ENCODE measurements at regions not wholly inside any gene's neighbourhood (a gene's known extent, or its start where the extent isn't known, plus 50 kb on each side); places are given as distances from the start of the nearest gene placed in this dataset.
"Not testable (repeated sequence)": the region's sequence is repeated elsewhere in the genome, so short reads cannot be mapped to it uniquely, and the experiment has no call there.

DNA sequence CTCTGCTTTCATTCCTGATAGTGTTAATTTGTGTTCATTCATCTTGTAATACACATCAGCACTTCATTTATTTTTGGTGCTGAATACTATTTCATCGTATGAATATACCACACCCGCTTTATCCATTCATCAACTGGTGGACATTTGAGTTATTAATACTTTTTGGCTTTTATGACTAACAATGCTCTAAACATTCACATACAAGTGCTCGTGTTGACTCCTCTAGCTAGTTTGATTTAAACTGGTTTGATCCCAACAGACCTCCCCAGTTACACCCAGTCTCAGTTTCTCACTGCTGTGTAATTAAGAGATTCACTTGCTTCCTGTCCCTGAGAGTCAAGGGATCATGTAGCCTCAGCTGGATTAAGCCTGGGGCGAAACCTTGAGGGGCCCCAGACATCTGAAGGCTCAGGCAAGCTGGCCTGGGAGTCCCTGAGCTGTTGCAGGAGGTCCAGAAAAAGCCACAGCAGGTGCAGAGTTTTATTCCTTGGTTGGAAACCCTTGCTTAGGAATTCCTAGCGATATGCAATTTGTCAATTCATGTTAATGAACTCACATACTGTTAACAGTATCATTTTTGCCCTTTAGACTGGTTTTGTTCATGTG lies 52.8 kb upstream of the CLDN24 start:
- intact Hi-C loops (cut with DNase I, micrococcal nuclease), result no loop called here
- CTCF ChIA-PET, result no interaction called here
- peaks cover 6% of the 10 kb centered on the region for H3K9me3 Mint-ChIP-seq (ENCODE audit: low read depth)
- no peaks in the 10 kb centered on the region for H3K4me1 Mint-ChIP-seq
- H3K36me3 Mint-ChIP-seq (ENCODE audit: low read depth), result no peaks in the 10 kb centered on the region
- ATAC-seq (no peak), DNase-seq (no peak)
- peaks cover 4% of the 10 kb centered on the region for H3K27me3 Mint-ChIP-seq
- H3K27ac Mint-ChIP-seq, result no peak overlapping the region
- H3K4me3 Mint-ChIP-seq, result no peak overlapping the region
- POLR2A ChIA-PET, result no interaction called here

DNA sequence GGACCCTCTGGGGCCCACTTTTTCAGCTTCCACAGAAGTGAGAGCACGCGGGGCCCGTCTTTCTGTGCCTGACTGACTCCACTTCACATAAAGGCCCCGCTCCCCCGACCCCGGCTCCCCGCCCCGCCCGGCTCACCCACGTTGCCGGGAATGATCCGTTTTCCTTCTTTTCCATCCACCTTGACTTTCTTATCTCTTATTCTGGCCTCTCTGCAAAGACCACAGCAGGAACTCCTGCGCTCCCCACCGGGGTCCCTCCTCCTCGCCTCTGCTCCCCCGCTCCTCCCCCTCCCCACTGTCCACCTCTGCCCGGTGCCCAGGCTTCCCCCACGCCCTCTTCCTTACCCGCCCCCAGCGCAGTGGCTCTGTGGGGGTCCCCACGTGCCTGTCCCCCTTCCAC lies 54.2 kb upstream of the CLDN24 start:
- ATAC-seq (no peak), DNase-seq (no peak)
- intact Hi-C loops (cut with DNase I, micrococcal nuclease), result no loop called here
- Mint-ChIP-seq H3K9me3 (ENCODE audit: low read depth) (peaks cover 6% of the 10 kb centered on the region), H3K4me3 (no peak overlapping the region), H3K27ac (no peak overlapping the region), H3K27me3 (peaks cover 4% of the 10 kb centered on the region), H3K4me1 (no peaks in the 10 kb centered on the region), H3K36me3 (ENCODE audit: low read depth) (no peaks in the 10 kb centered on the region)
- CTCF ChIA-PET, result no interaction called here
- POLR2A ChIA-PET, result no interaction called here

- DNase-seq (no peak), ATAC-seq (no peak)
- ChIA-PET POLR2A (no interaction called here), CTCF (no interaction called here)
- H3K27me3 Mint-ChIP-seq, result peaks cover 4% of the 10 kb centered on the region
- intact Hi-C loops (cut with DNase I, micrococcal nuclease), result no loop called here
- no peak overlapping the region for H3K4me3 Mint-ChIP-seq
- H3K36me3 Mint-ChIP-seq (ENCODE audit: low read depth), result no peaks in the 10 kb centered on the region
- peaks cover 6% of the 10 kb centered on the region for H3K9me3 Mint-ChIP-seq (ENCODE audit: low read depth)
- H3K27ac Mint-ChIP-seq, result no peak overlapping the region
- no peaks in the 10 kb centered on the region for H3K4me1 Mint-ChIP-seq
Measured at GRCh38 chr4:183377491-183377890, 55.3 kb upstream of the CLDN24 start.

DNA sequence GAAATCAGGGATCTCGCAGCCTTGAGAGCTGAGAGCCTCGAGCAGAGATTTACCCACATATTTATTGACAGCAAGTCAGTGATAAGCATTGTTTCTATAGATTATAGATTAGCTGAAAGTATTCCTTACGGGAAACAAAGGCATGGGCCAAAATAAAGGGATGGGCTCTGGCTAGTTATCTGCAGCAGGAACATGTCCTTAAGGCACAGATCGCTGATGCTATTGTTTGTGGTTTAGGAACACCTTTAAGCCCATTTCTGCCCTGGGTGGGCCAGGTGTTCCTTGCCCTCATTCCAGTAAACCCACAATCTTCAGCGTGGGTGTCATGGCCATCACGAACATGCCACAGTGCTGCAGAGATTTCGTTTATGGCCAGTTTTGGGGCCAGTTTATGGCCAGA lies 56.1 kb upstream of the CLDN24 start:
- H3K27me3 Mint-ChIP-seq; CTCF ChIA-PET; DNase-seq; H3K36me3 Mint-ChIP-seq (ENCODE audit: low read depth); H3K27ac Mint-ChIP-seq; POLR2A ChIA-PET; H3K9me3 Mint-ChIP-seq (ENCODE audit: low read depth); ATAC-seq; intact Hi-C loops (cut with DNase I, micrococcal nuclease); H3K4me1 Mint-ChIP-seq; H3K4me3 Mint-ChIP-seq: not testable (repeated sequence)

DNA sequence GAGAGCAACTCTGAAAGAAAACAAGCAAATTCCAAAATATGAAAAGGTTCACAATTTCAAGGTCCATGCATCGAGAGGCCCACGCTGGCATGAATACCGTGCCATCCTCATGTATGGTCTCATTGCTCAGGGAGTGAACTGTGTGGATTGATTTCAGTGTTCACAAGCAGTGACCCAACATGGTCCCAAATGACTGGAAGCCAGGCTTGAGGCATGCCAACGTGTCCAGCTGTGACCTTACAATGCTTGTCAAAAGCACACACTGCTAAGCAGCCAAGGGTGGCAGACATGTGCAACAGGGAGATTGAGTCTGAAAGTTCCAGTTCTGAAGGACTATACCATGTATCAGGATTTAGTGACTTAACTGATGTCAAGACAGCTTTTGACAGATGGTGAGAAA lies 58.7 kb upstream of the CLDN24 start:
- POLR2A ChIA-PET, result no interaction called here
- DNase-seq (no peak), ATAC-seq (no peak)
- no peak overlapping the region for H3K4me3 Mint-ChIP-seq
- H3K9me3 Mint-ChIP-seq (ENCODE audit: low read depth), result peaks cover 2% of the 10 kb centered on the region
- H3K36me3 Mint-ChIP-seq (ENCODE audit: low read depth), result no peaks in the 10 kb centered on the region
- no peaks in the 10 kb centered on the region for H3K4me1 Mint-ChIP-seq
- H3K27me3 Mint-ChIP-seq, result peaks cover 6% of the 10 kb centered on the region
- H3K27ac Mint-ChIP-seq, result no peak overlapping the region
- intact Hi-C loops (cut with DNase I, micrococcal nuclease), result no loop called here
- CTCF ChIA-PET, result no interaction called here

- ChIA-PET POLR2A (no interaction called here), CTCF (no interaction called here)
- Mint-ChIP-seq H3K4me3 (no peak overlapping the region), H3K27ac (no peak overlapping the region), H3K27me3 (peaks cover 4% of the 10 kb centered on the region), H3K4me1 (no peaks in the 10 kb centered on the region), H3K9me3 (ENCODE audit: low read depth) (no peaks in the 10 kb centered on the region), H3K36me3 (ENCODE audit: low read depth) (no peaks in the 10 kb centered on the region)
- DNase-seq (no peak), ATAC-seq (no peak)
- intact Hi-C loops (cut with DNase I, micrococcal nuclease), result no loop called here
Measured at GRCh38 chr4:183383606-183384005, 60.8 kb upstream of the CDKN2AIP start.

GRCh38 chr4:183384516-183384915 lies 59.9 kb upstream of the CDKN2AIP start:
- Mint-ChIP-seq H3K4me3 (no peak overlapping the region), H3K27ac (no peak overlapping the region), H3K36me3 (ENCODE audit: low read depth) (no peaks in the 10 kb centered on the region), H3K27me3 (peaks cover 4% of the 10 kb centered on the region), H3K4me1 (no peaks in the 10 kb centered on the region), H3K9me3 (ENCODE audit: low read depth) (no peaks in the 10 kb centered on the region)
- POLR2A ChIA-PET, result no interaction called here
- ATAC-seq (no peak), DNase-seq (no peak)
- CTCF ChIA-PET, result interaction anchor here (0.6 to 0.8 kb wide), 2 partner anchors 9 to 20 kb away, joined by 3 read pairs; no protein-coding TSS in a partner anchor
- intact Hi-C loops (cut with DNase I, micrococcal nuclease), result no loop called here

DNA sequence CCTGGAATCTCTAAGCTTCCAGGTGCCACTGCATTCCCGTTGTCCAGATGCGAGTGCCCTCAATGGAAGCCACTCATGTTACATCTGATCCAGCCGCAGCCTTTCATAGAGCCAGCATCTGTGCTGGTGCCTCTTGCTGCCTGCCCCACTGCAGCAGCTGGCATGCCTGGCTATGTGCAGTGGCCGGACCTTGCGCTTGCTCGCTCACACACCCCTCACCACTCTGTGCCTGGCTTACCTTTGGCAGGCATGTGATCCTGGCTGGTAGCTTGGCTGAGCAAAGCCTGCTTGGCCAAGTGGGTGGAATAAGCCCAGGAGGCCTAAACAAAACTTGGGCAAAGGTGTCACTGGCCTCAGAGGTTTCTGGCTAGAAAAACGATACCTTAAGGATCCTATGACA lies 59.5 kb upstream of the CDKN2AIP start:
- no peak for ATAC-seq
- ChIA-PET CTCF (interaction anchor here (0.6 to 0.8 kb wide), 2 partner anchors 8 to 19 kb away, joined by 3 read pairs; no protein-coding TSS in a partner anchor), POLR2A (no interaction called here)
- no peak overlapping the region for H3K4me3 Mint-ChIP-seq
- no peaks in the 10 kb centered on the region for H3K4me1 Mint-ChIP-seq
- no peaks in the 10 kb centered on the region for H3K9me3 Mint-ChIP-seq (ENCODE audit: low read depth)
- H3K27ac Mint-ChIP-seq, result no peak overlapping the region
- H3K36me3 Mint-ChIP-seq (ENCODE audit: low read depth), result no peaks in the 10 kb centered on the region
- no peak for DNase-seq
- intact Hi-C loops (cut with DNase I, micrococcal nuclease), result no loop called here
- H3K27me3 Mint-ChIP-seq, result peaks cover 4% of the 10 kb centered on the region

- CTCF ChIA-PET, result no interaction called here
- Mint-ChIP-seq H3K4me1 (peaks cover 4% of the 10 kb centered on the region), H3K9me3 (ENCODE audit: low read depth) (no peaks in the 10 kb centered on the region), H3K27ac (no peak overlapping the region), H3K4me3 (no peak overlapping the region), H3K27me3 (peaks cover 4% of the 10 kb centered on the region), H3K36me3 (ENCODE audit: low read depth) (no peaks in the 10 kb centered on the region)
- no peak for ATAC-seq
- no peak for DNase-seq
- intact Hi-C loops (cut with DNase I, micrococcal nuclease), result no loop called here
- POLR2A ChIA-PET, result no interaction called here
Measured at GRCh38 chr4:183388021-183388420, 56.4 kb upstream of the CDKN2AIP start.

DNA sequence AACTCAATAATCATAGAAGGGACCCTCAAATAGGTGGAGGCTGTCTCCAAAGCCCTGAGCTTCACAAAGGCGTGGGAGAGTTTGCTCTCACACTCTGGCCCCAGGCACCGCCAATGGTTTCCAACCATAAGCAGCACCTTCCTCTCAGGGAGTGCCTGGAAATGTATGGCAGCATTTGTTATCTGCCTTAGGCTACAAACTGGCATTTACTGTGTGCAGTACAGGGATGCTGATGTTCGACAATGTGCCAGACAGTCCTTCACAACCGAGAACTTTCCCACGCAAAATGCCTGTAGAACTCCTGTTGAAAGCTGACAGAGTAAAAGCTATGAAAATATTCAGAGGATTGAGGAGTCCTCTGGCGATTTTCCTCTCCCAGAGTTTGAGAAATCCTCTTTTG lies 55.7 kb upstream of the CDKN2AIP start:
- Mint-ChIP-seq H3K27me3 (peaks cover 4% of the 10 kb centered on the region), H3K27ac (no peak overlapping the region), H3K4me1 (peaks cover 4% of the 10 kb centered on the region), H3K4me3 (no peak overlapping the region), H3K9me3 (ENCODE audit: low read depth) (no peaks in the 10 kb centered on the region), H3K36me3 (ENCODE audit: low read depth) (no peaks in the 10 kb centered on the region)
- intact Hi-C loops (cut with DNase I, micrococcal nuclease), result no loop called here
- ChIA-PET CTCF (no interaction called here), POLR2A (no interaction called here)
- DNase-seq (no peak), ATAC-seq (no peak)

DNA sequence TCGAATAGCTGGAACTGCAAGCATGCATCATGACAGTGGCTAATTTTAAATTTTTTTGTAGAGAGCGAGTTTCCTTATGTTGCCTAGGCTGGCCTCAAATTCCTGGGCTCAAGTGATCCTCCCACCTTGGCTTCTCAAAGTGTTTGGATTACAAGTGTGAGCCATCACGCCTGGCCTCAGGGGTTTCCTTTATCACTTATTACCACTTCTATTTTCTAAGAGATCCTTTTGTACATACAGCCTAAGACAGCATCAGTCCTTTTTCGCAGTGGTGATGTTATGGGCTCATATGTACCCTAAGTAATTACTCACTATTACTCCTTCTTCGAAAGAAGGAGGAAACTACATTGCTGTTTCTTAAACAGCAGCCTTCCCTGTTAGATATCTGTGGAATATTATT lies 54.1 kb upstream of the CDKN2AIP start:
- peaks cover 4% of the 10 kb centered on the region for H3K4me1 Mint-ChIP-seq
- intact Hi-C loops (cut with DNase I, micrococcal nuclease), result no loop called here
- POLR2A ChIA-PET, result no interaction called here

GRCh38 chr4:183391204-183391603 lies 53.2 kb upstream of the CDKN2AIP start:
- DNase-seq, result no peak
- Mint-ChIP-seq H3K27me3 (peaks cover 2% of the 10 kb centered on the region), H3K36me3 (ENCODE audit: low read depth) (no peaks in the 10 kb centered on the region), H3K4me3 (no peak overlapping the region), H3K4me1 (peaks cover 7% of the 10 kb centered on the region), H3K9me3 (ENCODE audit: low read depth) (no peaks in the 10 kb centered on the region), H3K27ac (no peak overlapping the region)
- no peak for ATAC-seq
- intact Hi-C loops (cut with DNase I, micrococcal nuclease), result no loop called here
- ChIA-PET CTCF (no interaction called here), POLR2A (no interaction called here)

More for the DNA sequence above, 54.1 kb upstream of the CDKN2AIP start:
- no peak overlapping the region for H3K4me3 Mint-ChIP-seq
- H3K27ac Mint-ChIP-seq, result no peak overlapping the region
- no peak for ATAC-seq
- H3K36me3 Mint-ChIP-seq (ENCODE audit: low read depth), result no peaks in the 10 kb centered on the region
- peaks cover 3% of the 10 kb centered on the region for H3K27me3 Mint-ChIP-seq
- DNase-seq, result no peak
- H3K9me3 Mint-ChIP-seq (ENCODE audit: low read depth), result no peaks in the 10 kb centered on the region
- CTCF ChIA-PET, result no interaction called here

DNA sequence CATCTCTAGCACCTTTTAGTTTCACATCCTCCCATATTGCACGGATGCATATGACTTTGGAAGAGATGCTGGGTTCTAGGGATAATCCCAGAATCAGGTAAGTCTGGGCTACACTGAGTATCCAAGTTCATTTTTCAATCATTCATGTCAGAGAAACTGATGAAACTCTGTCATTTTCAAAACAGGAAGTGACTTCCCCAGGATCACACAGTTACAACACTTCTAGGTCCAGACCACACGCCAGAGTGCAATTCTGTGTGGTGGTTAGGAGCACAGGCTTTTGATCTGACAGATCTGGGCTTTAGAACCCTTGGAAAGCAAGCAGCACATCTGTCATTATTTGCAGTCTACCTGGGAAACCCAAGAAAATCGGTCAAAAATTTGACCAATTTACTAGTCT lies 52.1 kb upstream of the CDKN2AIP start:
- intact Hi-C loops (cut with DNase I, micrococcal nuclease), result no loop called here

More for the DNA sequence above, 52.1 kb upstream of the CDKN2AIP start:
- POLR2A ChIA-PET, result no interaction called here
- Mint-ChIP-seq H3K4me1 (peaks cover 15% of the 10 kb centered on the region), H3K36me3 (ENCODE audit: low read depth) (no peaks in the 10 kb centered on the region), H3K27me3 (peaks cover 2% of the 10 kb centered on the region), H3K9me3 (ENCODE audit: low read depth) (peaks cover 2% of the 10 kb centered on the region), H3K4me3 (no peak overlapping the region), H3K27ac (no peak overlapping the region)
- DNase-seq (no peak), ATAC-seq (no peak)
- CTCF ChIA-PET, result interaction anchor here (0.6 kb wide), 1 partner anchor 454 kb away, joined by 3 read pairs; no protein-coding TSS in a partner anchor

Measured in activated CD4-positive, alpha-beta T cell treated with anti-CD3 and anti-CD28 coated beads for 36 hours (primary cell).